ENCODE measurements at regions not wholly inside any gene's neighbourhood (a gene's known extent, or its start where the extent isn't known, plus 50 kb on each side); places are given as distances from the start of the nearest gene placed in this dataset.

- DNase-seq: no peak
Measured at GRCh38 chr2:16313235-16313975, 352.2 kb downstream of the CYRIA start.

- DNase-seq: no peak
Measured at GRCh38 chr2:16312771-16313170, 352.9 kb downstream of the CYRIA start.

- no peak for DNase-seq
Measured at GRCh38 chr2:16311521-16312440, 353.9 kb downstream of the CYRIA start.

- DNase-seq: no peak
Measured at GRCh38 chr2:16308816-16309215, 356.8 kb downstream of the CYRIA start.

GRCh38 chr2:16304876-16305590 is 360.6 kb downstream of the CYRIA start:
- DNase-seq: no peak

GRCh38 chr2:16303761-16304160 is 361.9 kb downstream of the CYRIA start:
- DNase-seq: no peak

GRCh38 chr2:16303273-16303577 is 362.4 kb downstream of the CYRIA start:
- no peak for DNase-seq

- DNase-seq: no peak
Measured at GRCh38 chr2:16302431-16303272, 362.3 kb downstream of the MYCN start.

GRCh38 chr2:16301961-16302360 is 361.6 kb downstream of the MYCN start:
- DNase-seq: no peak

GRCh38 chr2:16298866-16299265 is 358.5 kb downstream of the MYCN start:
- no peak for DNase-seq

- no peak for DNase-seq
Measured at GRCh38 chr2:16296331-16297250, 356.2 kb downstream of the MYCN start.

- no peak for DNase-seq
Measured at GRCh38 chr2:16296038-16296290, 355.6 kb downstream of the MYCN start.

GRCh38 chr2:16294791-16295190 is 354.4 kb downstream of the MYCN start:
- DNase-seq: no peak

GRCh38 chr2:16293871-16294270 is 353.5 kb downstream of the MYCN start:
- DNase-seq: no peak

GRCh38 chr2:16293398-16293797 is 353.0 kb downstream of the MYCN start:
- DNase-seq: no peak

GRCh38 chr2:16291731-16292550 is 351.6 kb downstream of the MYCN start:
- DNase-seq: no peak

GRCh38 chr2:16291226-16291625 is 350.9 kb downstream of the MYCN start:
- no peak for DNase-seq

GRCh38 chr2:16290311-16291020 is 350.1 kb downstream of the MYCN start:
- DNase-seq: no peak

GRCh38 chr2:16288371-16289112 is 348.2 kb downstream of the MYCN start:
- no peak for DNase-seq

GRCh38 chr2:16287831-16288230 is 347.5 kb downstream of the MYCN start:
- DNase-seq: no peak
